GM21786 (cell line): ENCODE measurements at regions not wholly inside any gene's neighbourhood (a gene's known extent, or its start where the extent isn't known, plus 50 kb on each side); places are given as distances from the start of the nearest gene placed in this dataset.

Source experiments
- ATAC-seq: cut with Tn5 transposase; IDR thresholded peaks from one replicate; pipeline ENCODE4 v1.9.1; 2021; ENCODE audit not compliant: unreplicated experiment

GRCh38 chr2:15860051-15860663, 80.2 kb upstream of the MYCN start:
- no peak for ATAC-seq

- ATAC-seq: no peak
Measured at GRCh38 chr2:15860760-15861159, 79.6 kb upstream of the MYCN start.

DNA sequence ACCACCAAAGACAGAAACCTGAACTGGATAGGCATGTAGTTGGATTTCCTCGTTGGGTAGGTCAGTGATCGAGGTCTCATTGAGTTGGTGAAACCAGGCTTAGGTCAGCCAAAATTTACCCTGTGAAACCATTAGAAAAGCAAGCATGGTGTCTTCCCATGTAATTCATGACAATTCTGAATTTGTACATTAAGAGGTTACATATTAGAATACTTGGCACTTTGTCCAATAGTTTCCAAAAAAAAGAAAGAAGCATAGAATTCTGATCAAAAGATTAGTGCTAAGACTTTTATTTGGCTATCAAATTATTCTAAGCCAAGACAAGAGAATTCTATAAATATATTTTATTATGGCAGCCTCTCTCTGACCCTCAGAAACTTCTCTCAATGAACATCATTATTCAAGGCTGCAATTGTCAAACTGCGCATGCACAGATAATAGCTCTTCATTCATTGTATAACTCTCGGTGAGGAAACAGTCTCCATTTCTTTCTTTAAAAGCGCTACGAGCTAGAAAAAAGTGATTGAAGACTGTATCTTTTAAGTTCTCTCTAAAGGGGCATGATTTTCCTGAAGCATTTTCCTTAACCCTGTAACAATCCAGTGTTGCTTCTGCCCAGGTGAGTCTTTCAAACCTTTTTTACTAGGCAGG, 79.1 kb upstream of the MYCN start:
- ATAC-seq: no peak

DNA sequence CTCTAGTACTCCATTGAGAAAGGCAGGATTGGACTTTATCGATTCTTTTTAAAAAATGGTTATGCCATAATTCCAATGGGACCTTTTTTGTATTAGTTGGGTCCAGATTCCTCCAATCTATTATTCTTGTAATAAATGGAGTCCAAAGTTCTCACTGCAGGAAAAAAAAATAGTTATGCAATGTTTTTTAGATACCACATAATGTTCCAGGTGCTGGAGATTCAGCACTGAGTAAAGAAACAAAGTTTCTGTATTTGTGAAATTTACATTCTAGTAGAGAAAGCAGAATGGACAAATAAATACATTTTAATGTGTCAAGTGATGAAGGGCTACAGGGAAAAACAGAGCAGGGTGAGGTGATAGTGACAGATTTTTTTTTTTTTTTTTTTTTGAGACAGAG, 78.5 kb upstream of the MYCN start:
- ATAC-seq: no peak

- ATAC-seq: no peak
Measured at GRCh38 chr2:15863089-15863488, 77.3 kb upstream of the MYCN start.

GRCh38 chr2:15863494-15864175, 76.7 kb upstream of the MYCN start:
- no peak for ATAC-seq

- no peak for ATAC-seq
Measured at GRCh38 chr2:15864176-15864769, 76.1 kb upstream of the MYCN start.

GRCh38 chr2:15865923-15866322, 74.4 kb upstream of the MYCN start:
- ATAC-seq: no peak

DNA sequence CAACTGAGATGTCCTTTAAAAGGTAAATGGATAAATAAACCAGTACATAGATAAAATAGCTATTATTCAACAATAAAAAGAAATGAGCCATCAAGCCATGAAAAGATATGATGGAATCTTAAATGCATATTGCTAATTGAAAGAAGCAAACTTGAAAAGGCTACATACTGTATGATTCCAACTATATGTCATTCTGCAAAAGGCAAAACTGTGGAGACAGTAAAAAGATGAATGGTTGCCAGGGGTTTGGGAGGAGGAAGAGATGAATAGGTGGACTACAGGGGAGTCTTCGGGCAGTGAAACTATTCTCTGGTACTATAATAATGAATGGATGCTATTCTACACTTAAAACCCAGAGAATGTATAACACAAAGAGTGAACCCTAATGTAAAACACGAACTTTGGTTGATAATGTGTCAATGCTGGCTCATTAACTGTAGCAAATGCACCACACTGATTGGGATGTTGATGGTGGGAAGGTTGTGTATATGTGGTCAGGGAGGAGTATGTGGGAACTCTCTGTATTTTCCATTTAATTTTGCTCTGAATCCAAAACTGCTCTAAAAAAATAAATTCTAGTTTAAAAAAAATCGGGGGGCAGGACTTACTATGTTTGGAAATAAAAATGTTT, 73.7 kb upstream of the MYCN start:
- no peak for ATAC-seq

- no peak for ATAC-seq
Measured at GRCh38 chr2:15867194-15868171, 72.9 kb upstream of the MYCN start.

- no peak for ATAC-seq
Measured at GRCh38 chr2:15868186-15868585, 72.2 kb upstream of the MYCN start.

GRCh38 chr2:15868704-15869103, 71.6 kb upstream of the MYCN start:
- ATAC-seq: no peak

DNA sequence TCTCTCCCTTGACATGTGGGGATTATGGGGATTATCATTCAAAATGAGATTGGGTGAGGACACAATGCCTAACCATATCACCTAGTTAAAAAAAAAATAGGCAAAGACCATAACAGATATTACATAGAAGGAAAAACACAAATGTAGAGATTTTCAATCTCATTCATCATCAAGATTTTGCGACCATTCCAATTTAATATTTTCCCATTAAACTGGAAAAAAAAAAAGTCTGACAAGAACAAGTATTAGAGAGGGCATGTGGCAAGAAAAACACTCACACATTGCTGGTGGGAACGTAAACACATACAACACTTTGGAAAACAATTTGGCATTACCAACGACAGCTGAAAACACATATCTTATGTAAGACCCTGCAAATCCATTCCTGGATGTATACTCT, 71.0 kb upstream of the MYCN start:
- ATAC-seq: no peak

GRCh38 chr2:15869871-15870270, 70.5 kb upstream of the MYCN start:
- ATAC-seq: no peak

DNA sequence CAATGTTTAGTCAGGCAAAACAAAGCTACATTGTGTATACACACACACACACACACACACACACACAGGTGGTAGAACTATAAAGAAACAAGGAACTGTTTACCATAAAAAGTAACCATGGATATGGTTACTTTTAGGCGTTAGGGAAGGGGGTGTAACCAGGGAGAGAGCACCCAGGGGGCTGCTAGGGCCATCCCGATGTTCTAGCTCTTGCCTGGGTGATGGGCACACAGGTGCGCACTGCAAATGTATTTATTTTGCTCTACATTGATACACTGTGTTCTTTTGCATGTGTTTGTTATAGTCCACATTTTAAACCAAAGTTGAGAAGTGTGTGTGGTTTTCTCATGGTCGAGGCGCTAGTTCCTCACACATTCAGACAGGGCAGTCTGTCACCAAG, 69.8 kb upstream of the MYCN start:
- no peak for ATAC-seq

DNA sequence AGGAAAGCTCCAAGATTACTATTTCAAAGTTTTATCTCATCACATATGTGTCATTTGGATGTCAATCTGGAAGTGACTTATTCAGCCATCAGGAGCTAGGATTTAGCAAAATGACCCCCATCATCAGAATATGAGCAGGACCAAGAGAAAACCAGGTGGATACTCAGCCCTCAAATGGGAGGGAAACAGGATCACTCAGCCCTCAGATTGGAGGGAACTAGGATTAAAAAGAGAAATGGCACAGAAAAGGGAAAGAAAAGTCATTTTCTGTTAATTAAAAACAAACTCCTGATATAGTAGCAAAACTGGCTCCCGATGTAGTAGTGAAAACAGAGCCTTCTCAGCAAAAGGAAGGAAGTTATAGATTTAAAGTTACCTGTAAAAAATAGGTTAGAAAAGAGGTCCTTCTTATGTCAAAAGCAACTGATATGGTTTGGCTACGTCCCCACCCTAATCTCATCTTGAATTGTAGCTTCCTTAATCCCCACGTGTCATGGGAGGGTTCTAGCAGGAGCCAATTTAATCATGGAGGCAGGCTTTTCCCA, 69.0 kb upstream of the MYCN start:
- no peak for ATAC-seq

- no peak for ATAC-seq
Measured at GRCh38 chr2:15872854-15873253, 67.5 kb upstream of the MYCN start.

- ATAC-seq: no peak
Measured at GRCh38 chr2:15874321-15874720, 66.0 kb upstream of the MYCN start.

DNA sequence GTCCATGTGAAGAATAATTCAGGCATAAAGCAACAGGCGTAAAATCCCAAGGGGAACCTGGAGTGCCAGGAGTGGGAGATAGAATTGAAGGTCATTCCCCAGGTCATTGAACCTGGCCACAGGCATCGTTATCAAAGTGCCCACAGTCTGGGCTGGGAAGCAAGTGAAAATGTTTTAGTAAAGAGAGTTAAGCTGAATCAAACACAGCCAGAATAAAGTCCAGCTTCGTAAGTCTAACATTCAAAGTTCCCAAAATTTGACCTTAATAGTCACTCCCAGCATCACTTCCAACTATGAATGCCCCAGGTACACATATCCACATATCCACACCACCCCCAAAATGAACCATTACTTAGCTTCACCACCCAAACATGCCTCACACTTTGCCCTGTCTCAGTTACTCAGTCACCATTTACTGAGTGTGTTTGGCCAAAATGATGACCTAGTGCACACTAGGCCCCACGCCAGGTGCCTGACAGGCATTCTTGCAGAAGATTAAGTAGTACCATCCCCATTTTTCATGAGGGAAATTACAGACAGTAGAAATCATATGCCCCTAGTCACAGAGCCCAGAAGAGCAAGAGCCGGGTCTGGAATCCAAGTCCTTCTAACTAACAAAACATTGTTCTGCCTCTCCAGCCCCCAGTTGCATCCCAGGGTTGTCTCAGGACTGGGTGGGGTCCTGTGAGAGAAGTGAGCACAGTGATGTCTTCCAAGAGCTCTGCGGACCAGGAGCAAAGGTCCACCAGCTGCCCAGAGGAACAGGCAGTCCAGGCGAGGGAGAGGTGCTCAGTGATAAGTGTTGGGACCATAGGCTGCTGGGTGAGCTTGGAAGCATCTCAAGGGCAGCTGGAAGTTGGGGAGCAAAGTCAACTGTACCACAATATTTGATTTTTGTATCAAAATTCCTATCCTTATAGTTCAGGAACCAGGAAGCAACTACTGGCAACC, 65.2 kb upstream of the MYCN start:
- ATAC-seq: no peak
